LNCAP (cell line): ENCODE measurements at regions not wholly inside any gene's neighbourhood (a gene's known extent, or its start where the extent isn't known, plus 50 kb on each side); places are given as distances from the start of the nearest gene placed in this dataset.

Experiments
- CTCF ChIP-seq: fragments of 450-650 bp; IDR thresholded peaks from 2 replicates; pipeline ENCODE4 v1.5.1; 2017; ENCODE audit warnings: mild to moderate bottlenecking

GRCh38 chr15:93816815-93817214 lies 414.5 kb upstream of the MCTP2 start:
- TF ChIP-seq CTCF: no peak

GRCh38 chr15:93811305-93811704 lies 420.1 kb upstream of the MCTP2 start:
- TF ChIP-seq CTCF: no peak

- no peak for TF ChIP-seq CTCF
These were observed 421.8 kb upstream of the MCTP2 start for GRCh38 chr15:93809516-93809915.

DNA sequence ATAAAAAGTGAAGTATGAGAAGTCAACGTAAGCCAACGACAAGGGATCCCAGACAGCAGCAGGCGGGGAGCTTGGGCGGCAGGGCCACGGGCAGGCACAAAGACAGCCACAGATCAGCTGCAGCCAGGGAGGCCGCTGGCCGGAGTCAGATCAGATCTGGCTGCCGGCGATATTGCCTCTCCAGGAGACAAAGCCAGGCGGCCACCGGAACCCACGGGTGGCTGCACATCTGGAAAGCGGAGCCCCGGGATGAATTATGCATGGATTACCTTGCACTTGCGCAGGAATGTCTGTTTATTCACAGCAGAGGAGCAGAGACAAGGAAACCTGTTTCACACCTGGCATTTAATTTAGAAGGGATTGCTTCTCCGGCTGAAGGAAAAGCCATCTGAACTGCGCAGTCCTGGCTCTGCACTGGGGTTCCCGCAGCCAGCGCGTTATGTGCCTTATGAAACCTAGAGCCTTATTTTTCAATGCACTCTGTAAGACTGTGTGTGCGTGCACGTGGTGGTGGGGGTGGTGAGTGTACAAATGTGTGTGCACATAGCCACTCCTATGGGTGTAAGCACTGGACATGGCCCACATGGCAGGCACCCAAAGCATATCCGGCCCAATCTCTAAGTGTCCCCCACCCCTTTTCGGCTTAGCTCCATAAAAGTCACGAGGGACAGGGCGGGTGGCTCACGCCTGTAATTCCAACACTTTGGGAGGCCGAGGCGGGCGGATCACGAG lies 427.8 kb upstream of the MCTP2 start:
- TF ChIP-seq CTCF: no peak

- no peak for TF ChIP-seq CTCF
These were observed 430.2 kb upstream of the MCTP2 start for GRCh38 chr15:93801206-93801605.

DNA sequence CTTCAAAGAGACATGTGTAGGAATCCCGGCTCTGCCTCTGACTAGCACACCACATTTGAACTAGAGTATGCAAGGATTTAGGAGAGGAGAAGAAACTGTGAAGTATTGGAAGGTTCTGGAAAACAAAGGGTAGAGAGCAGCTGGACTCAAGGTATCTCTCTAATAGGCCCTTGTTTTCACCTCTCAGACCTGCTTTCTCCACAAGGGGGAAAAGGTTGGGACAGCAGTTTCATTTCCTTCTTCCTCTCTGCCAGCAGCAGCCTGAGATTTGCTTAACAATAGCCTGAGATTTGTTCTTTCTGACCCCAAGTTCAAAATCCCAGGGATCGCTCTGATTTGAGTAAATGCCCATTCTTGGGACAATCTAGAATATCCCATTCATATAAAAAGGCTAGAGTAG lies 430.6 kb upstream of the MCTP2 start:
- TF ChIP-seq CTCF: no peak

GRCh38 chr15:93789441-93789840 lies 441.9 kb upstream of the MCTP2 start:
- no peak for TF ChIP-seq CTCF

- TF ChIP-seq CTCF: no peak
These were observed 451.3 kb upstream of the MCTP2 start for GRCh38 chr15:93780073-93780472.
